ENCODE measurements at regions not wholly inside any gene's neighbourhood (a gene's known extent, or its start where the extent isn't known, plus 50 kb on each side); places are given as distances from the start of the nearest gene placed in this dataset.
"Not testable (repeated sequence)": the region's sequence is repeated elsewhere in the genome, so short reads cannot be mapped to it uniquely, and the experiment has no call there.

DNA sequence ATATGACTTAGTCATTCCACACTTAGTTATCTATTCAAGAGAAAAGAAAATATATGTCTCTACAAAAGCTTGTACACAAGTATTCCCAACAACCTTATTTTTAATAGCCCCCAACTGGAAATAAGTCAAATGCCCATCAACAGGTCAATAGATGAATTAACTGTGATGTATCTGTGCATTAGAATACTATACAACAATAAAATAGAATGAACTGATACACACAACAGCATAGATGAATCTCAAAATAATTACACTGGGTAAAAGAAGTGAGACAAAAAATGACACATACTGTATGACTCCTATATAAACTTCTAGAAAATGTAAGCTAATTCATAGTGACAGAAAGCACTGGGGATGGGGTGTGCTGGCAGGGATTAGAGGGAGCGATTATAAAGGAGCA lies 354.1 kb upstream of the DIPK2B start:
- no peaks in the 10 kb centered on the region for H3K36me3 ChIP-seq (ENCODE audit: low read depth)
- no peaks in the 10 kb centered on the region for H3K9me3 ChIP-seq (ENCODE audit: severe bottlenecking)
- no peaks in the 10 kb centered on the region for H3K4me1 ChIP-seq (ENCODE audit: insufficient read depth, poor library complexity, severe bottlenecking)
- H3K27ac ChIP-seq (ENCODE audit: poor library complexity, severe bottlenecking) = no peak overlapping the region
- DNase-seq (ENCODE audit: low spot score) (no peak), ATAC-seq (ENCODE audit: low read depth) (no peak)
- no peak overlapping the region for H3K4me3 ChIP-seq (ENCODE audit: severe bottlenecking)
- TF ChIP-seq, protein P1, sequence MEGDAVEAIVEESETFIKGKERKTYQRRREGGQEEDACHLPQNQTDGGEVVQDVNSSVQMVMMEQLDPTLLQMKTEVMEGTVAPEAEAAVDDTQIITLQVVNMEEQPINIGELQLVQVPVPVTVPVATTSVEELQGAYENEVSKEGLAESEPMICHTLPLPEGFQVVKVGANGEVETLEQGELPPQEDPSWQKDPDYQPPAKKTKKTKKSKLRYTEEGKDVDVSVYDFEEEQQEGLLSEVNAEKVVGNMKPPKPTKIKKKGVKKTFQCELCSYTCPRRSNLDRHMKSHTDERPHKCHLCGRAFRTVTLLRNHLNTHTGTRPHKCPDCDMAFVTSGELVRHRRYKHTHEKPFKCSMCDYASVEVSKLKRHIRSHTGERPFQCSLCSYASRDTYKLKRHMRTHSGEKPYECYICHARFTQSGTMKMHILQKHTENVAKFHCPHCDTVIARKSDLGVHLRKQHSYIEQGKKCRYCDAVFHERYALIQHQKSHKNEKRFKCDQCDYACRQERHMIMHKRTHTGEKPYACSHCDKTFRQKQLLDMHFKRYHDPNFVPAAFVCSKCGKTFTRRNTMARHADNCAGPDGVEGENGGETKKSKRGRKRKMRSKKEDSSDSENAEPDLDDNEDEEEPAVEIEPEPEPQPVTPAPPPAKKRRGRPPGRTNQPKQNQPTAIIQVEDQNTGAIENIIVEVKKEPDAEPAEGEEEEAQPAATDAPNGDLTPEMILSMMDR (IDR thresholded peaks at IDR 0.05; ENCODE audit: poor library complexity, severe bottlenecking) = no peak
- no peaks in the 10 kb centered on the region for H3K27me3 ChIP-seq (ENCODE audit: insufficient read depth, poor library complexity, severe bottlenecking)

DNA sequence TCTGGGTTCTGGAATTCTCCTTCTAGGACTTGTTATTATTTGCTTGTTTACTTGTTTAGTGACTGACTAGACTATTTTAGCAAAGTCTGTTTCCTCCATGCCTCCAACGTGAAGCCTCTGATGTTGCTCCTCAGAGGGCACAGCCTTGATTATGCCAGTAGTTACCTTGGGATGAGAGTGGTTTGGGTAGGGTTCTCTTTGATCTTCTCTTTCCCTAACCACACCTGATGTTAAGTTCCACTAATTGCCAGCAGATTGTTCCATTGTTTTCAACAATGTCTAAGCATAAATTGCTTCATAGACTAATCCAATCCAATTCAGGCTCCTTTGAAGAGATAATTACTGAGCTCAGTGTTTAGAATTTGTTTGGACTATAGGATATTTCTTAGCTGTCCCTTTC lies 352.7 kb upstream of the DIPK2B start:
- TF ChIP-seq, protein P1 (IDR thresholded peaks at IDR 0.05; ENCODE audit: poor library complexity, severe bottlenecking) = no peak
- Histone ChIP-seq H3K36me3 (ENCODE audit: low read depth) (no peaks in the 10 kb centered on the region), H3K4me1 (ENCODE audit: insufficient read depth, poor library complexity, severe bottlenecking) (no peaks in the 10 kb centered on the region), H3K27ac (ENCODE audit: poor library complexity, severe bottlenecking) (no peak overlapping the region), H3K9me3 (ENCODE audit: severe bottlenecking) (no peaks in the 10 kb centered on the region), H3K4me3 (ENCODE audit: severe bottlenecking) (no peak overlapping the region), H3K27me3 (ENCODE audit: insufficient read depth, poor library complexity, severe bottlenecking) (no peaks in the 10 kb centered on the region)
- ATAC-seq (ENCODE audit: low read depth) (no peak), DNase-seq (ENCODE audit: low spot score) (no peak)

DNA sequence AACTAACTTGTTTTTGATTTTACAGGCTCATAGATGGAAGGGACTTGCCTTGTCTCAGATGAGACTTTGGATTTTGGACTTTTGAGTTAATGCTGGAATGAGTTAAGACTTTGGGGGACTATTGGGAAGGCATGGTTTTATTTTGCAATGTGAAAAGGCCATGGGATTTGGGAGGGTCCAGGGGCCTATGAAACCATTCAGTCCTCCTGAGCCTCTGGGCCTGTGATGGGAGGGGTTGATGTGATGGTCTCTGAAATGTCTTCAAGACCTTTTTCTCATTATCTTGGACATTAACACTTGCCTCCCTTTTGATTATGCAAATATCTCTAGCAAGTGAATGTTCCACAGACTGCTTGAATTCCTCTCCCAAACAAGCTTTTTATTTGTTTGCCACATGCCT lies 346.0 kb upstream of the DIPK2B start:
- not testable (repeated sequence) for H3K4me1 ChIP-seq (ENCODE audit: insufficient read depth, poor library complexity, severe bottlenecking); H3K36me3 ChIP-seq (ENCODE audit: low read depth); H3K27me3 ChIP-seq (ENCODE audit: insufficient read depth, poor library complexity, severe bottlenecking); H3K27ac ChIP-seq (ENCODE audit: poor library complexity, severe bottlenecking); DNase-seq (ENCODE audit: low spot score); H3K4me3 ChIP-seq (ENCODE audit: severe bottlenecking); H3K9me3 ChIP-seq (ENCODE audit: severe bottlenecking); ATAC-seq (ENCODE audit: low read depth)

DNA sequence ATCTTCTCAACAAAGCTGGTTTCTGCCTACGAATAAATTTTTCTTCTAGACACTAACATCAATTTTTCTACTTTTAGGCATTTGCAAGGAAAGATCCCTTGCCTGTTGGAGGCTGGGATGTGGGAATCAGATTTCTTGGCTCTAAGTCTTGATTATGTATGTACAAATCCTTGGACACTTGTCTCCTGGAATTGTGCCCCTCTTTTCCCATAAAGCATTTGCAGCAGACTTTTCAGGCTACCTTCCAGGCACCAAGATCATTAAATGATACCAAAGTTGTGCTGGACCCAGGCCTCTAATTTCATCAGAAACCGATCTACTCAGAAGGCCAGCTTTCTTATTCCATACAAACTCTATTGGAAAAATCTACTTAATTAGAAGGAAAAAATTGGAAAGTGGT lies 339.5 kb upstream of the DIPK2B start:
- no peak for ATAC-seq (ENCODE audit: low read depth)
- TF ChIP-seq, protein P1 (IDR thresholded peaks at IDR 0.05; ENCODE audit: poor library complexity, severe bottlenecking) = no peak
- DNase-seq (ENCODE audit: low spot score) = no peak
- Histone ChIP-seq H3K4me3 (ENCODE audit: severe bottlenecking) (no peak overlapping the region), H3K27ac (ENCODE audit: poor library complexity, severe bottlenecking) (no peak overlapping the region), H3K36me3 (ENCODE audit: low read depth) (no peaks in the 10 kb centered on the region), H3K9me3 (ENCODE audit: severe bottlenecking) (no peaks in the 10 kb centered on the region), H3K4me1 (ENCODE audit: insufficient read depth, poor library complexity, severe bottlenecking) (no peaks in the 10 kb centered on the region), H3K27me3 (ENCODE audit: insufficient read depth, poor library complexity, severe bottlenecking) (no peaks in the 10 kb centered on the region)

DNA sequence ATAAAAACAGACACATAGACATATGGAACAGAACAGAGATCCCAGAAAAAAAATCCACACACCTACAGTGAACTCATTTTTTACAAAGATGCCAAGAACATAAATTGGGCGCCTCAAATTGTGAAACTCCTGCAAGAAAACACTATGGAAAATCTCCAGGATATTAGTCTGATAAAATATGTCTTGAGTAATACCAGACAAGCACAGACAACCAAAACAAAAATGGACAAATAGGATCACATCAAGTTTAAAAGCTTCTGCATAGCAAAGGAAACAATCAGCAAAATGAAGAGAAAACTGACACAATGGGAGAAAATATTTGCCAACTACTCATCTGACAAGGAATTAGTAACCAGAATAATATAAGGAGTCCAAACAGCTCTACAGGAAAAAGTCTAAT lies 337.3 kb upstream of the DIPK2B start:
- peak overlapping the region; percentile 41 for H3K27ac ChIP-seq (ENCODE audit: poor library complexity, severe bottlenecking)
- no peaks in the 10 kb centered on the region for H3K36me3 ChIP-seq (ENCODE audit: low read depth)
- TF ChIP-seq, protein P1 (IDR thresholded peaks at IDR 0.05; ENCODE audit: poor library complexity, severe bottlenecking) = no peak
- no peak overlapping the region for H3K4me3 ChIP-seq (ENCODE audit: severe bottlenecking)
- no peaks in the 10 kb centered on the region for H3K4me1 ChIP-seq (ENCODE audit: insufficient read depth, poor library complexity, severe bottlenecking)
- ATAC-seq (ENCODE audit: low read depth) (no peak), DNase-seq (ENCODE audit: low spot score) (no peak)
- no peaks in the 10 kb centered on the region for H3K27me3 ChIP-seq (ENCODE audit: insufficient read depth, poor library complexity, severe bottlenecking)
- H3K9me3 ChIP-seq (ENCODE audit: severe bottlenecking) = no peaks in the 10 kb centered on the region

Measured in RWPE2 (cell line).